Mucosa of rectum (tissue), 2 donors: ENCODE measurements at regions not wholly inside any gene's neighbourhood (a gene's known extent, or its start where the extent isn't known, plus 50 kb on each side); places are given as distances from the start of the nearest gene placed in this dataset.

Experiments
- H3K27ac ChIP-seq, 2 donors: one replicate each; pipeline ENCODE4 v1.7.0; 2013; ENCODE audit warnings: inconsistent platforms in 2 of 2, low read depth in 2 of 2, low read length in 2 of 2
- H3K27me3 ChIP-seq, 2 donors: one replicate each; pipeline ENCODE4 v1.7.0; 2013; ENCODE audit warnings: low read length in 2 of 2; ENCODE audit not compliant: control insufficient read depth in 2 of 2, insufficient read depth in 2 of 2
- H3K36me3 ChIP-seq, 2 donors: one replicate each; pipeline ENCODE4 v1.7.0; 2013; ENCODE audit warnings: low read length in 2 of 2; ENCODE audit not compliant: control insufficient read depth in 2 of 2, insufficient read depth in 2 of 2
- H3K4me1 ChIP-seq, 2 donors: one replicate each; pipeline ENCODE4 v1.7.0; 2013; ENCODE audit warnings: low read length in 2 of 2, mild to moderate bottlenecking in 1 of 2; ENCODE audit not compliant: control insufficient read depth in 2 of 2, insufficient read depth in 2 of 2
- H3K4me3 ChIP-seq, 2 donors: one replicate each; pipeline ENCODE4 v1.7.0; 2013; ENCODE audit warnings: low read length in 2 of 2
- H3K9ac ChIP-seq, 2 donors: one replicate each; pipeline ENCODE4 v1.7.0; 2013; ENCODE audit warnings: low read length in 2 of 2, low read depth in 1 of 2, mild to moderate bottlenecking in 1 of 2
- H3K9me3 ChIP-seq, 2 donors: one replicate each; pipeline ENCODE4 v1.7.0; 2013; ENCODE audit warnings: low read length in 2 of 2; ENCODE audit not compliant: control insufficient read depth in 2 of 2
- donor health status: healthy.
- donor health status: Normal muscosa, but diverticular disease.

DNA sequence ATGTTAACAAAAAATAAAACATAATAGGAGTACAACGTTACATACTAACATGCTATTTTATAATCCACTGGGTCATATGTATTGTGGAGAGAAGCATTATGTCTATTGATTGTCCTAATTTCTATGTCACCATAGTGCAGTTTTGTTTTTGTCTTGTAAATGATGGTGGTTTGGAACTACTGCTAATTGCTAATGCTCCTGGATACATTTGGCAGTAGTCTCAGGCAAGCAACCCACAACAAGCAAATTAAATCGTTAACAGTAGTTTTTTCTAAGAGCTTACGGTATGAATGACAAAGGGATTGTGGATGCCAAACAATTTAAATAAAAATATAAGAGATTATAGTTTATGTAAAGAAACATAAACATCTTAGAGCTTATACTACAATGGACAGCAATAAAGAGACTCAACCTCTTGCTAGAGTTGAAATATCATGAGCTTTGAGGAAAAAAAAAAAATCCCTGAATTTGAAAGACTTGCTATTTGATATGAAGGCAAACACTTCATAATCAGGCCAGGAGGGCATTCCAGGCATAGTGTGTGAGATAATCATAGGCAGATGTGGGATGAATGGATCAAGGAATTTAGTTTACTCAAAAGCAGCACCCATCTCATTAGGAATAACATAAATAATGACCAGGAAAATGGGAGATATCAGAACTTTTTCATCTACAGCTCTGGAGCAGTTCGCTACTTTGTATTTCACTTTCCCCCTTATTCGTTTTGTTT lies 181.3 kb downstream of the CCDC59 start:
- Histone ChIP-seq H3K36me3 (no peaks in the 10 kb centered on the region), H3K4me1 (no peaks in the 10 kb centered on the region), H3K27me3 (no peaks in the 10 kb centered on the region), H3K9ac (no peak overlapping the region), H3K27ac (no peak overlapping the region), H3K9me3 (no peaks in the 10 kb centered on the region), H3K4me3 (no peak overlapping the region)

DNA sequence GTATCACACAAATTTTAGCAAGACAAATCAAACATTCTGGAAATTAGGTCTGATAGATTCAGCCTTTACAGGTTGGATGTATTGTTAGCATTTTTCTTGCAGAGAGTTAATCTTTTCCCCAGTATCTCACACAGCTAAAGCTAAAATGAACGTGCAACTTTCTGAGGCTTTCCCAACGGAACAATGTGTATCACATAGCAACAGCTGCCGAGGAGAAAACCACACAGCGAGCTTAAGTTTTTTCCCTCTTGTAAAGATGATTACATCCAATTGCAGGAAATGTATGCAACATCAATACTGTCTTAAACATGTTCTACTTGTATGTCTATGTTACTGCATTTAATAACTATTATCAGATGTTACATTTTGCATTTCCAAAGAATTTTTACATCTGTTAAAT lies 182.2 kb downstream of the CCDC59 start:
- Histone ChIP-seq H3K36me3 (no peaks in the 10 kb centered on the region), H3K4me1 (no peaks in the 10 kb centered on the region), H3K27me3 (no peaks in the 10 kb centered on the region), H3K9ac (no peak overlapping the region), H3K9me3 (no peaks in the 10 kb centered on the region), H3K4me3 (no peak overlapping the region), H3K27ac (no peak overlapping the region)

DNA sequence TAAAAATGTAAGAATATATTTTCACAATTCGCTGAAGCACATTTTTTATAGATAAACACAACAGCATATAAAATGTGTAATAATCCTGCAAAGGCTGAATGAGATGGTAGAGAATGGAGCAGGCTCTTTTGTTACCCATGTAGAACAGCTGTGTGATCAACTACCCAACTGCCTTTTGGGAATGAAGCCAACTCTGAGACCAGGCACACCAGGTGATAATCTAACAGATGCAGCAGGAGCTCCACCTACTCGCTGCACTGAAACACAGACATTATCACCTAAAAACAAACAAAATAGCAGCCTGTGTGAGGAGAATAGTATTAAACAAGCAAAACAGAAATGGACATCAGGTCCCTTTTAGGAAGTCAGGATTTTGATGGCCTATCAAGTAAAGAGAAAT lies 183.3 kb downstream of the CCDC59 start:
- no peak overlapping the region for H3K4me3 ChIP-seq
- H3K9me3 ChIP-seq, result no peaks in the 10 kb centered on the region
- H3K36me3 ChIP-seq, result no peaks in the 10 kb centered on the region
- H3K9ac ChIP-seq, result no peak overlapping the region
- no peak overlapping the region for H3K27ac ChIP-seq
- no peaks in the 10 kb centered on the region for H3K27me3 ChIP-seq
- no peaks in the 10 kb centered on the region for H3K4me1 ChIP-seq

DNA sequence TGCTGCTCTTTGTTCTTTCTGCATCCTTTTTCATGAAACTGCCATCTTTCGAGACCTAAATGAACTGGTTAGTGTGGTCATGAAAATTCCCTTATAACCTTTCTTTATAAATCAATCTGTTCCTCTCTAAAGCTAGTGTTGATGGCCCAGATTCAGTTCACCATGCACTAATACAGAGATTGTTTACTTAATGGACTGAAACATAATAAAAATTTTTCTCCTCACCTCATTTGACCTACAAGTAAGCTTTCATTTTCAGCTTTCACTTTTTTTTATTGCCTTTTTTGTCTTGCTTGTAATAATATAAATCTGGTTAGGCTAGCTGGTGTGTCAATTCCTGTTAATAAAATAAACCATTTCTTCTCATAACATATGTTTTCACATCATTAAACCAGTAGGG lies 183.8 kb downstream of the CCDC59 start:
- no peak overlapping the region for H3K27ac ChIP-seq
- no peak overlapping the region for H3K4me3 ChIP-seq
- H3K4me1 ChIP-seq, result no peaks in the 10 kb centered on the region
- H3K9ac ChIP-seq, result no peak overlapping the region
- H3K36me3 ChIP-seq, result no peaks in the 10 kb centered on the region
- no peaks in the 10 kb centered on the region for H3K27me3 ChIP-seq
- H3K9me3 ChIP-seq, result no peaks in the 10 kb centered on the region

DNA sequence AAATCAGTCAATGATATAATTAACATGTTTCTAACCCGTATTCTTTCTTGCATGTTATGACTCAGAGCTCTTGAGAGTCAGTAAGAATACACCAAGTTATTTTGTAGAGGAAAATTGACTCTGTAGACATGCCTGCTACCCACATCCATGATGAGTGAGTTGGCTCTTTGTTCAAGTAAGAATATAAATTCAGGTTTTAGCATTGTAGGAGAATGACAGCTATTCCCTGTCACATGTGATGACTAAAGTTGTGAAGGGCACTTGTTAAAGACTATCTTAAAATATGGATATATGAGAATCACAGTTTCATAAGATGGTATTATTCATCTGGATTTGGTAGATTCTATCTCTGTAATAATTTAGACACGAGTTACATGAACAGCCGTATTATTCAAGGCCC lies 209.1 kb downstream of the CCDC59 start:
- Histone ChIP-seq H3K27me3 (no peaks in the 10 kb centered on the region), H3K36me3 (no peaks in the 10 kb centered on the region), H3K4me3 (no peak overlapping the region), H3K27ac (no peak overlapping the region), H3K9me3 (no peaks in the 10 kb centered on the region), H3K9ac (no peak overlapping the region), H3K4me1 (no peaks in the 10 kb centered on the region)

DNA sequence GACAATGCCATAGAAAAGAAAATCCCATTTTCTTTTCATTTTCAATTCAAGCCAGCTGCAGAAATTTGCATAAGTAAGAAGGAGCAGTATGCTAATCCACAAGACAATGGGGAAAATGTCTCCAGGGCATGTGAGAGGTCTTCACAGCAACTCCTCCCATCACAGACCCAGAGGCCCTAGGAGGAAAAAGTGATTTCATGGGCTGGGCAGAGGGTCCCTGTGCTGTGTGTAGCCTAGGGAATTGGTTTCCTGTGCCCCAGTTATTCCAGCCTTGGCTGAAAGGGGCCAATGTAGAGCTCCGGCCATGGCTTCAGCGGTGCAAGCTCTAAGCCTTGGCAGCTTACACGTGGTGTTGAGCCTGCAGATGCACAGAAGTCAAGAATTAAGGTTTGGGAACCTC lies 211.4 kb downstream of the CCDC59 start:
- no peak overlapping the region for H3K4me3 ChIP-seq
- no peaks in the 10 kb centered on the region for H3K4me1 ChIP-seq
- no peak overlapping the region for H3K9ac ChIP-seq
- no peaks in the 10 kb centered on the region for H3K36me3 ChIP-seq
- no peak overlapping the region for H3K27ac ChIP-seq
- no peaks in the 10 kb centered on the region for H3K9me3 ChIP-seq
- no peaks in the 10 kb centered on the region for H3K27me3 ChIP-seq

DNA sequence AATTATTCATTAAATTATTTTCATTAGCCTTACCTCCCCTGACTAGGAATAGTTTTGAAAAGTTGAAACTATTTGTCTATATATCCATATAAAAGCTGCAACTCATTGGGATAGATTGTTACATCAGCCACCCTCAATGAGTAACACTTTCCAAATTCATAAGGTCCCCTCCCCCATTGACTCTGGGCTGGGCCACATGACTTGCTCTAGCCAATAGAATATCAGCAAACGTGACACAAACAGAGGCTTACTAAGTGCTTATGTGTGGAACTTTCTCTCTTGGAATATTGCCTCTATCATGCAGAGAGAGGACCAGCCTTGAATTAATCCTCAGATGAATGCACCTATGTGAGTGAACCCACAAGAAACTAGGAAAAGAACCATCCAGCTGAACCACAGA lies 213.7 kb downstream of the CCDC59 start:
- no peaks in the 10 kb centered on the region for H3K9me3 ChIP-seq
- no peak overlapping the region for H3K27ac ChIP-seq
- no peak overlapping the region for H3K9ac ChIP-seq
- no peak overlapping the region for H3K4me3 ChIP-seq
- H3K36me3 ChIP-seq, result no peaks in the 10 kb centered on the region
- H3K27me3 ChIP-seq, result no peaks in the 10 kb centered on the region
- H3K4me1 ChIP-seq, result no peaks in the 10 kb centered on the region

DNA sequence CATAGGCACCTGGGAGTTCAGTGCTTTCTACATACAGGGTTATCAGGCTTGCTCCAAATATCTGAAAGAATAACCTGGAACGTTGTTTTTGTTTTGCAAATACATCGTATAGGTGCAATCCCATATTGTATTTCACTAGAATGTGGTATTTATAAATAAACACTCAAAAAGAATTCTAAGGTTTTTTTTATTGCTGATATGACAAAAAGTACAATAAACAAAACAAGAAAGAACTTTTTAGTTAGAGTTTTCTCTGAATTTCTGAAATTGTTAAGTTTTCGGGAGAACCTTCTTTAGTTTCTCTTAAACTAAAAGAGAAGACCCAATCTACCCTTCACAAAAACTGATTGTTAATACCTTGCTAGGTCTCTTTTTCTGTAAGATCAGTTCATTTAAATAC lies 225.8 kb downstream of the CCDC59 start:
- no peaks in the 10 kb centered on the region for H3K36me3 ChIP-seq
- H3K9me3 ChIP-seq, result no peaks in the 10 kb centered on the region
- H3K4me3 ChIP-seq, result no peak overlapping the region
- no peaks in the 10 kb centered on the region for H3K27me3 ChIP-seq
- no peaks in the 10 kb centered on the region for H3K4me1 ChIP-seq
- H3K9ac ChIP-seq, result no peak overlapping the region
- no peak overlapping the region for H3K27ac ChIP-seq

DNA sequence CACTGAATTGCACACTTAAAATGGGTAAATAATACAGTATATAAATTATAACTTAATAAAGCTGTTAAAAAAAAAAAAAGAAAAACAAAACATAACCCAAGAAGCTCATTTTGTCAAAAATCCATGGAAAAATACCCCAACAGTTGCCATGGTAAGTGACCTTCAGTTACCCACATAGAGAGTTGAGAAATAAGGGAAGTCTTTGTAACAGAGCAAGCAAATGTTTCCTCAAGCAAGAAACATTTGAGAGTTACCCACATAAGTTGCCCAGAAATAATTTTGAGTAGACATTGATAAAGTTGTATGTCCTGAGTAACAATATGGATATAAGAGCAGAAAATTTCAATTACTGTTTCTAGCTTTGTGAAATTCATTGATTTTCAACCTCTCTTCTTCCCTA lies 227.4 kb downstream of the CCDC59 start:
- Histone ChIP-seq H3K9ac (no peak overlapping the region), H3K27ac (no peak overlapping the region), H3K27me3 (no peaks in the 10 kb centered on the region), H3K4me3 (no peak overlapping the region), H3K36me3 (no peaks in the 10 kb centered on the region), H3K4me1 (no peaks in the 10 kb centered on the region), H3K9me3 (no peaks in the 10 kb centered on the region)

DNA sequence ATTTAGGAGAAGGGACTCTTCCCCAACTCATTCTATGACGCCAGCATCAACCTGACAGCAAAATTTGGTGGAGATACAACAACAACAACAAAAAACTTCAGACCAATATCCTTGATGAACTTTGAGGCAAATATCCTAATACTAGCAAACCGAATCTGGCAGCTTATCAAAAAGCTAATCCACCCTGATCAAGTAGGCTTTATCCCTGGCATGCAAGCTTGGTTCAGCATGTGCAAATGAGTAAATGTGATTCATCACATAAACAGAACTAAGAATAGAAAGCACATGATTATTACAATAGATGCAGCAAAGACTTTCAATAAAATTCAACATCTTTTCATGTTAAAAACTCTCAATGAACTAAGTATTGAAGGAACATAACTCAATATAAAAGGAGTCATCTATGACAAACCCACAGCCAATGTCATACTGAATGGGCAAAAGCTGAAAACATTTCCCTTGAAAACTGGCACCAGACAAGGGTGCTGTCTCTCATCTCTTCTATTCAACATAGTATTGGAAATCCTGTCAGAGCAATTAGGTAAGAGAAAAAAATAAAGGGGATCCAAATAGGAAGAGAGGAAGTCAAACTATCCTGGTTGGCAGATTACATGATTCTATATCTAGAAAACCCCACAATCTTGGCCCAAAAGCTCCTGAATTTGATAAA lies 233.3 kb downstream of the CCDC59 start:
- no peaks in the 10 kb centered on the region for H3K27me3 ChIP-seq
- peak overlapping the region in 1 of 2 donors; percentile 9 for H3K27ac ChIP-seq
- H3K36me3 ChIP-seq, result no peaks in the 10 kb centered on the region
- no peak overlapping the region for H3K9ac ChIP-seq
- no peak overlapping the region for H3K4me3 ChIP-seq
- H3K4me1 ChIP-seq, result no peaks in the 10 kb centered on the region
- no peaks in the 10 kb centered on the region for H3K9me3 ChIP-seq
